ENCODE measurements at regions not wholly inside any gene's neighbourhood (a gene's known extent, or its start where the extent isn't known, plus 50 kb on each side); places are given as distances from the start of the nearest gene placed in this dataset.
"Not testable (repeated sequence)": the region's sequence is repeated elsewhere in the genome, so short reads cannot be mapped to it uniquely, and the experiment has no call there.

GRCh38 chr21:39085843-39086405 lies 97.3 kb downstream of the PSMG1 start:
- DNase-seq (ENCODE audit: extremely low read depth in 1 of 11, low read depth in 9 of 11, low spot score in 4 of 11): no peak

- no peak for DNase-seq (ENCODE audit: extremely low read depth in 1 of 11, low read depth in 9 of 11, low spot score in 4 of 11)
Measured at GRCh38 chr21:39084979-39085729, 98.1 kb downstream of the PSMG1 start.

DNA sequence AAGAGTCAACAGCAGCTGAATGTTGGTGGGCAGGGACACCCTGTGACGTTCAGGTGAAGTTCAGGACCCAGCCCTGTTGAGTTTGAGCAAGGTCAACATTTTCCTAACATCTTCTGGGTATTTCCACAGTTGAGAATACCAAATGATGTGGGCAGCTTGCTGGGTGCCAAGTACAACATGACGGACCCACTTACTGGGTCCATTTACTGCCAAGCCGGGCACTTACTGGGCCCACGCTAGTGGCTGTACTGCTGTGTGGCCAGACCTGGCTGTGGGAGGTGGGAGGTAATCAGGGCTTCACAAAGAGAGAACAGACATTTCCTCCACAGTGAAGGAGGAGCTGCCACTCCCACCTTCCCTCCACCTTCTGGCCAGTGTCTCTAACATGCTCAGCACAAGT lies 99.2 kb downstream of the PSMG1 start:
- no peak for DNase-seq (ENCODE audit: extremely low read depth in 1 of 11, low read depth in 9 of 11, low spot score in 4 of 11)

DNA sequence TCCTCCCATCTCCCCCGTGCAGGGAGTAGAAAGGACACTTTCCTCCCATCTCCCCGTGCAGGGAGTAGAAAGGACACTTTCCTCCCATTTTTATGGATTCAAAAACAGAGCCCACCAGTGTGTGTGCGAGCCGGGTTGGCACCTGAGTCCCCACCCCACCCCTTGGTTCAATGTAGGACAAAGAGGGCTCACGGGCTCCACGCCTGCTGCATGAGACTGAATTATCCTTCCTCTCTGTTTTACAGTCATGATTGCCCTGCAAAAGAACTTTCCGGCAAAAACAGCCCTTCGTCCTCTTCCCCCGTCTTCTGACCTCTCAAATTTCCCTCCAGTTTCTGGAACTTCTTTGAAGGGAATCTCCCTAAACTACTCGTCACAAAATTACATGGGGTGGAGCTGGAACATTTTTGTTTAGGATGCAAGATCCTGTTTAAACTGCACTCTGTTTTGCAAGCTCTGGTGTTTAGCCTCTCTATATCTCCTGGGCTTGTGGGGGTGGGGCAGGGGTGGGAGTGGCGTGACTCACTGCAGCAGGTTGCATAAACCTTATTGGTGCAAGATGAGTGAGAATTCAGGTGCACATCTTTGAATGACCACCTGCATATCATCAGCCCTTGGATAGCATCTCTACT lies 99.8 kb downstream of the PSMG1 start:
- no peak for DNase-seq (ENCODE audit: extremely low read depth in 1 of 11, low read depth in 9 of 11, low spot score in 4 of 11)

- no peak for DNase-seq (ENCODE audit: extremely low read depth in 1 of 11, low read depth in 9 of 11, low spot score in 4 of 11)
Measured at GRCh38 chr21:39082656-39083376, 100.4 kb downstream of the PSMG1 start.

DNA sequence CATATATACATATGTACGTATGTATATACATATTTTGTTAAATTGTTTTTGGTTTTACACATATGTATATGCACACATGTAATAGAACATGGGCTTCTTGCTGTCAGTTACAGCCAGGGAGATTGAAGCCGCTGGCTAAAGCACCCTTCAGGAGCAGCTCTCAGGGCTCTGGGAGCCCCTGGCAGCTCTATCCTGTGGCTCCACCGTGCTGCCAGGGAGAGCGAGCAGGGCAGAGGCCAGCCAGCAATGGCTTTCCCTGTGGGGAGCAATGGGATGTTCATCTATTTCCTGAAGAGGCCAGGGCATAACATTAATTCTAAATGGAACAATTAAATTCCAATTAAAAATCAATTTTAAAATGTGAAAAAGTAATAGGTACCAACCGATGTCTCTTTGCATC lies 102.9 kb downstream of the PSMG1 start:
- no peak for DNase-seq (ENCODE audit: extremely low read depth in 1 of 11, low read depth in 9 of 11, low spot score in 4 of 11)

- no peak for DNase-seq (ENCODE audit: extremely low read depth in 1 of 11, low read depth in 9 of 11, low spot score in 4 of 11)
Measured at GRCh38 chr21:39079617-39080016, 103.6 kb downstream of the PSMG1 start.

DNA sequence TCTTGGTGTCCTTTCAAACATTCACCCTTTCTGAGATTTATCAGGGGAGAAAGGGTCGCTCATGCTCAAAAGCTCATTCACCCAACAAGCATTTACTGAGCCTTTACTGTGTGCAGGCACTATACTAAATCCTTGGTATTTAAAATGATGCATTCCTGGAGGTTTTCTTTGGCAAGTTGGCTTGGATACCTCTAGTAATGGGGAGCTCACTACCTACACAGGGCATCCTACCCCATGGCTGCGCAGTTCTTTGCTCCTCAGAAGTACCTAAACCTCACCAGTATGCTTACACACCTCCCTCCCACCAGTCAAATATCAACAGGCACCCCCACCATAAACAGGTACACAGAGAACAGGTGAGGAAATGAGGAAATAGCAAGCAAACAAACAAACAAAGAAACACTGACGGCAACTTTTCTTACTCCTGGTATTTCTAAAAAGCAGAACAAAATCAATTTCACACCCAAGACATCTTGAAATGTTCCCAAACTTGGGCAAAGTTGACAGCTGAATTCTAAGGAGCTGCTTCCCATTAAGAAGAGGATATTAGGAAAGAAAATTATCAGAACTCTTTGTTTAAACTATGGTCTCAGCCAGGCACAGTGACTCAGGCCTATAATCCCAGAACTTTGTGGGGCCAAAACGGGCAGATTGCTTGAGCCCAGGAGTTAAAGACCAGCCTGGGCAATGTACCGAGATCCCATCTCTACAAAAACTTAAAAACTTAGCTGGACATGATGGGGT lies 104.8 kb downstream of the PSMG1 start:
- no peak for DNase-seq (ENCODE audit: extremely low read depth in 1 of 11, low read depth in 9 of 11, low spot score in 4 of 11)

DNA sequence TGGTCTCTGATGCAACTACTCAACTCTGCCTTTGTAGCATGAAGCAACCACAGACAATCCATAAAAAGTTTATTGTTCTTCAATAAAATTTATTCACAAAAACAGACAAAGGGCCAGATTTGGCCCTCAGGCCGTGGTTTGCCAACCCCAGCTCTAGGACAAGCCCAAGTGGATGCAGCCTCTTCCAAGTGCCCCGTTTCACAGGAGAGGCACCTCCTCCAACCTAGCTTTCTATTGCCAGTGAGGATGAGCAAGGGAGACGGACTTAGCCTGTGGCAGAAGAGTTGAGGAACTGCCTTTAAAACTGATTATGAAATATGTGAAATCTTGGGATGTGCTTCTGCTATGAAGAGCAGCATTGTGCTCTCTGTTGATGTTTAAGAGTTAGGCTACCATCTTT lies 105.4 kb downstream of the PSMG1 start:
- no peak for DNase-seq (ENCODE audit: extremely low read depth in 1 of 11, low read depth in 9 of 11, low spot score in 4 of 11)

- no peak for DNase-seq (ENCODE audit: extremely low read depth in 1 of 11, low read depth in 9 of 11, low spot score in 4 of 11)
Measured at GRCh38 chr21:39074508-39074907, 108.7 kb downstream of the PSMG1 start.

- no peak for DNase-seq (ENCODE audit: extremely low read depth in 1 of 11, low read depth in 9 of 11, low spot score in 4 of 11)
Measured at GRCh38 chr21:39073717-39074116, 109.5 kb downstream of the PSMG1 start.

DNA sequence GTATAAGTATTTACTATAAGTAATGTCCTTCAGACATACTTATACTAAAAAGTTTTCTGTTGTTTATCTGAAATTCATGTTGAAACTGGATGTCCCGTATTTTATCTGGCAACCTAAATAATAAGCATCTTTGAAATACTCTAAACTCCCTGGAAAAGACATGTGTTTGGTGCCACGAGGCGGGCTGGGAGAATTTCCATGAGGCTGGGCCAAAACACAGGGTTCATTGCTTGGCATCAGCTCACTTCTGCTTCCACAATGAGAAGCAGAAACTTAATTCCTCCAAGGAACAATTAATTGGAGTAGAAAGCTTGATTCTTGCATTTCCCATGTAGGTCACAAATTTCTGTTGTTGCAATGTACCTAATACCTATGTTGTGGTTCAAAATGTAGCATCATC lies 110.2 kb downstream of the PSMG1 start:
- no peak for DNase-seq (ENCODE audit: extremely low read depth in 1 of 11, low read depth in 9 of 11, low spot score in 4 of 11)

DNA sequence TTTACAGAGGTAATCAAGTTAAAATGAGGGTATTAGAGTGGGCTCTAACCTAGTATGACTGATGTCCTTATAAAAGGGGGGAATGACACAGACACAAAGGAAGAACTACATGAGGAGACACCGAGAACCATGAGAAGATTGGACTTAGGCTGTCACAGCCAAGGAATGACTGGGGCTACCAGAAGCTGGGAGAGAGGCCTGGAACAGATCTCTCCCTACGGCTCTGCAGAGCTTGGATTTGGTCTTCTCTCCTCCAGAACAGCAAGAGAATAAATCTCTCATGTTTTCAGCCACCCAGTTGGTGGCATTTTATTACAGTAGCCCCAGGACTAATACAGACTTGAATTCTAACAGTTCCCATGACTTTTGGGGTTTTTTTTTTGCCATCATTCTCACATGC lies 110.8 kb downstream of the PSMG1 start:
- DNase-seq (ENCODE audit: extremely low read depth in 1 of 11, low read depth in 9 of 11, low spot score in 4 of 11): no peak

DNA sequence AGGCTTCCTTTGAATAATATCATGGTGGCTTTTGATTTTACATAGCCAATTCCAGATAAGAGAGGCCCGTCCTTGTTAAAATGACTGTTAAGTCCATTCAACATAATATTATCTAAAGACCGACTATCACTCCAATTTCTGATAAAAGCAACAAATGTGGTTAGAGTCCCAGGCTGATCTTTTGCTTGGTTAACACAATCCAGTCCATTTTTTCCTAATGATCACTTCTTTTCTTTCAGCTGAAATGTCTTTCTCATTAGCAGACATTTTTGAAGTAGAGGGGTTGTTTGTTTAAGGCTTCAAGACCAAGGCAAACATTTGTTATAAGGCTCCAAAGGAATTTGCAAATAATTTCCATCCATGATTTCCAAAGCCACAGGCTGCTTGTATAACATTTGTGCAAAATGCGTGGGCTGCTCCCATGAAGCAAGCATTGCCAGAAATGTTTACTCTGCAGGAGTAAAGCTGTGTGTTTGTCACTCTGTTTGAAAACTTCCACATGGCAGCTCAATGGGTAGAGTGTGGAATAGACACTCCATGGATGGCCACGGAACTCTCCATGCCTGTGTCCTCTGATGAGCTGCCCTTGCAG lies 111.5 kb downstream of the PSMG1 start:
- peak in 6 of 11 donors; percentile 55 to 81 (median 63) for DNase-seq (ENCODE audit: extremely low read depth in 1 of 11, low read depth in 9 of 11, low spot score in 4 of 11)

DNA sequence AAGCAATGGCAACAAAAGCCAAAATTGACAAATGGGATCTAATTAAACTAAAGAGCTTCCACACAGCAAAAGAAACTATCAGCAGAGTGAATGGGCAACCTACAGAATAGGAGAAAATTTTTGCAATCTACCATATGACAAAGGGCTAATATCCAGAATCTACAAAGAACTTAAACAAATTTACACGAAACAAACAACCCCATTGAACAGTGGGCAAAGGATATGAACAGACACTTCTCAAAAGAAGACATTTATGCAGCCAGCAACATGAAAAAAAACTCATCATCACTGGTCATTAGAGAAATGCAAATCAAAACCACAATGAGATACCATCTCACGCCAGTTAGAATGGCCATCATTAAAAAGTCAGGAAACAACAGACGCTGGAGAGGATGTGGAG lies 113.4 kb downstream of the PSMG1 start:
- not testable (repeated sequence) for DNase-seq (ENCODE audit: extremely low read depth in 1 of 11, low read depth in 9 of 11, low spot score in 4 of 11)

DNA sequence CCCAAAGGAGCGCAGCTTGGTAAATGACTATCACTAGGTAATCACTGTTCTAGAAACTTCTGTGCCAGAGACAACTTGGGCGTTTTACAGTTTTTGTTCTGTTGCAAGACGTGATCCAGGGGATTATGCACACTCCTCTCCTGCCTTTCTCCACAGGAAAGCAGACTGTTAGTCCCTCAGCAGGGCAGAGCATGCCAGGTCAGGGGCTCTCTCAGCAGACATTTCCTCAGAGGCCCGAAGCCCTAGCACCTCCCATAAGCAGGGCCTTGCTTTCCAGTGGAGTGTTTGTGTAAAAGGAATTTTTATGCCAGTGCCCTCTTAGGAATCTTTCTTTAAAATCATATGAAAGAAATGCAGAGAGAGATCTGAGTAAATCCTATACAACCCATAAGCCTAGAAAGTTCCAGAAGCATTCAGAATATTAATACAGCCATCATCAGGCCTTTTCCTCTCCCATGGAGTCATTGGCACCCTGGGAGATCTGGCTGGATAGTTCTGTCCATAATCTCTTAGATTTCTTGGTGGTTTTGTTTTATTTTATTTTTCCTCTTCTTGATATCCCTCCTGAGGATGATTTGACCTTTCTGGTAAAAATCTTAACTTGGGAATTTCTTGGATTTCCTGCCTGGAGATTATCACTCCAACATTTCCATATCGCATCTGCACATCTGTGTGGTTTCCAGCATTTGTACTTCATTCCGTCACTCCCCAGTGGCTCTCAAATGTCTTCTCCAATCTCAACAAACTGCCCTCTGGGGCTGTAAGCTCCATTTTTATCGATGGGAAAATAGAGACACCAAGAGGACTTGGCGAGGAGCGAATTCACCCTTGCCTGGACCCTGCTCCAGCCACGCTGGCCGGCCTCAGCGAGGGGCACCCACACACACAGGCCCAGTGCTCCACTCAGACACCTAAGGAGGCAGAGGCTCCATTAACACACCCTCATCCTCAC lies 116.1 kb downstream of the PSMG1 start:
- DNase-seq (ENCODE audit: extremely low read depth in 1 of 11, low read depth in 9 of 11, low spot score in 4 of 11): no peak

DNA sequence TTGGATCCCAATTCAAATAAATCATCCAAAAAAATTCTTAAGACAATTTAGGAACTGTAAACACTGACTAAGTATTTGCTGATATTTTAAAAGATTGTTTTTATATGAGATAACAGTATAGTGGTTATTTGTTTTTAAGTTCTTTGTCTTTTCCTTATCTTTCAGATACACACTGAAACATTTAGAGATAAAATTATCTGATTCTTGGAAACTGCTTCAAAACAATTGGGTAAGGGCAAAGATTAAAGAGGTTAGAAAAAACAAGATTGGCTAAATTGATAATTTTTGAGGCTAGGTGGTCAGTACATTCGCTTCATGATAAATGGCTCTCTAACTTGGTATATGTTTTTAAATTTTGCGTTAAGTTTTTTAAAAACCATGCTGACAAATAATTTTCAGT lies 117.3 kb downstream of the PSMG1 start:
- no peak for DNase-seq (ENCODE audit: extremely low read depth in 1 of 11, low read depth in 9 of 11, low spot score in 4 of 11)
